ENCODE measurements at regions not wholly inside any gene's neighbourhood (a gene's known extent, or its start where the extent isn't known, plus 50 kb on each side); places are given as distances from the start of the nearest gene placed in this dataset.

DNA sequence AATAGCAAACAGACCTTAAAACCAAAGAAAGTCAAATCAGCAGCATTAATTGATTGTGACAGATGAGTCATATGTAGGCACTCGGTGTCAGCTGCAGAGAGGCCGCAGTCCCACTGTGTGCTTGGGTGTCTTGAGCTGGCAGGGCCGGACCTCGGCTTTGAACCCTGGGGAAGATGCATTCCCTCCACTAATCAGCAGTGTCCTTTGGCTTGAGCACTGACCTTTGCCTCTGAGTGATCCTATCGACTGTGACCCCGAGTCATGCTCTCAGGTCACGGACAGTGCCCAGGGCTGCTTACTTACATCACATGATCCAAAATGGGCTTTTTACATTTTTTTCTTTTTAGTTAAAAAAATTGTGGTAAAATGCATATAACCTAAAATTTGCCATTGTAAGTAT is 188.7 kb downstream of the GADD45G start:
- Histone ChIP-seq H3K27me3 (ENCODE audit: control insufficient read depth, insufficient read depth, low read length) (no peaks in the 10 kb centered on the region), H3K4me1 (ENCODE audit: control insufficient read depth, insufficient read depth, low read length) (no peaks in the 10 kb centered on the region), H3K9ac (ENCODE audit: low read depth, low read length) (no peak overlapping the region), H3K36me3 (ENCODE audit: control insufficient read depth, insufficient read depth, low read length) (no peaks in the 10 kb centered on the region), H3K9me3 (ENCODE audit: control insufficient read depth, insufficient read depth, low read length) (no peaks in the 10 kb centered on the region), H3K4me3 (ENCODE audit: low read depth, low read length) (no peak overlapping the region)

- Histone ChIP-seq H3K4me3 (ENCODE audit: low read depth, low read length) (no peak overlapping the region), H3K36me3 (ENCODE audit: control insufficient read depth, insufficient read depth, low read length) (no peaks in the 10 kb centered on the region), H3K9me3 (ENCODE audit: control insufficient read depth, insufficient read depth, low read length) (no peaks in the 10 kb centered on the region), H3K4me1 (ENCODE audit: control insufficient read depth, insufficient read depth, low read length) (no peaks in the 10 kb centered on the region), H3K9ac (ENCODE audit: low read depth, low read length) (no peak overlapping the region), H3K27me3 (ENCODE audit: control insufficient read depth, insufficient read depth, low read length) (no peaks in the 10 kb centered on the region)
Observed at GRCh38 chr9:89794918-89795317, 190.1 kb downstream of the GADD45G start.

DNA sequence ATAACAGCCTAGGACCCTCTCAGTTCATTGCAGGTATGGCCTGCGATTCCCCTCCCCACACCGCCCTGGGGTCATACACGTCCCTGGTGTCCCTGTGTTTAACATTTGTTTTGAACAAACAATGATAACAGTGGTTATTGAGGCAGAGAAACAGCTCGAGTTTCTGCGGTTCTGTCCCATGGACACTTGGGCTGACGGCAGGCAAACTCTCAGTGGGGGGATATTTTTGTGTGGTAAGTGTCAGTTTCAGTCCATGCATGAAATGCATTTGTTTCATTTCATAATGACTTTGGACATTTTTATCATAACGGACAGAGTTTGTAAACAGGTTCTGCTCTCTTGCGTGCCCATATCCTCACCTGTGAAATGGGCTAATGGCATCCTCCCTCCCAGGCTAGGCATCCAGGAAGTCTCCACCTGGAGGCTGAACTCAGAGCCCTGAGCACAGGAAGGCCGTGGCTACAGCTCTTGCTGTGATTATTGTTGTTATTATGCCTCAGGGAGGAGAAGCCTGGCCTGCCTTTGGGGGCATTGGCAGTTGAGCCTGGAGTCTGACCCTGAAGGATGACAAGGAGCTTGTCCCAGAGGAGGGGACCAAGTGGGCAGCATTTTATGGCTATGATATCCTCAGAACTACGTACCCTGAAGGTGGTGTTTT is 190.9 kb downstream of the GADD45G start:
- H3K4me1 ChIP-seq (ENCODE audit: control insufficient read depth, insufficient read depth, low read length) = no peaks in the 10 kb centered on the region
- H3K27me3 ChIP-seq (ENCODE audit: control insufficient read depth, insufficient read depth, low read length) = no peaks in the 10 kb centered on the region
- no peak overlapping the region for H3K9ac ChIP-seq (ENCODE audit: low read depth, low read length)
- no peaks in the 10 kb centered on the region for H3K9me3 ChIP-seq (ENCODE audit: control insufficient read depth, insufficient read depth, low read length)
- H3K36me3 ChIP-seq (ENCODE audit: control insufficient read depth, insufficient read depth, low read length) = no peaks in the 10 kb centered on the region
- no peak overlapping the region for H3K4me3 ChIP-seq (ENCODE audit: low read depth, low read length)

DNA sequence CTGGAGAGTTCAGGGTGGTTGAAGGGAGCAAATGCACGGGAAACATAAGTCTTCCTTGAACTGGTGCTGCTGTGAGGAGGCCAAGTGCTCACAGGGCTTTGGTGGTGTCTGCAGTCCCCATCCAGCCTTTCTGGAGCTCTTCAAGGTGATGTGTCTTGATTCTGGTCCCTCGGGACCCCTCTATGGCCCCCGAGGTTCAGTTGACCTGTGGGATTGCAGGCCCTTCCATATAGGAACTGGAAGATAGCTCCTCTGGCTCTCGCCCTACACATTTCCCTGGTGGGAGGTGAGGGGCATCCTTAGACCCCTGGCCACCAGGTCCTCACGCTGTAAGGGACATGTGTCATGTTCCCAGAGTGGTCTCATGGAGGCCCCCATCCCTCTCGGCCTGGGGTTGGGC is 191.8 kb downstream of the GADD45G start:
- no peaks in the 10 kb centered on the region for H3K36me3 ChIP-seq (ENCODE audit: control insufficient read depth, insufficient read depth, low read length)
- H3K27me3 ChIP-seq (ENCODE audit: control insufficient read depth, insufficient read depth, low read length) = no peaks in the 10 kb centered on the region
- no peaks in the 10 kb centered on the region for H3K9me3 ChIP-seq (ENCODE audit: control insufficient read depth, insufficient read depth, low read length)
- no peak overlapping the region for H3K4me3 ChIP-seq (ENCODE audit: low read depth, low read length)
- no peaks in the 10 kb centered on the region for H3K4me1 ChIP-seq (ENCODE audit: control insufficient read depth, insufficient read depth, low read length)
- no peak overlapping the region for H3K9ac ChIP-seq (ENCODE audit: low read depth, low read length)

DNA sequence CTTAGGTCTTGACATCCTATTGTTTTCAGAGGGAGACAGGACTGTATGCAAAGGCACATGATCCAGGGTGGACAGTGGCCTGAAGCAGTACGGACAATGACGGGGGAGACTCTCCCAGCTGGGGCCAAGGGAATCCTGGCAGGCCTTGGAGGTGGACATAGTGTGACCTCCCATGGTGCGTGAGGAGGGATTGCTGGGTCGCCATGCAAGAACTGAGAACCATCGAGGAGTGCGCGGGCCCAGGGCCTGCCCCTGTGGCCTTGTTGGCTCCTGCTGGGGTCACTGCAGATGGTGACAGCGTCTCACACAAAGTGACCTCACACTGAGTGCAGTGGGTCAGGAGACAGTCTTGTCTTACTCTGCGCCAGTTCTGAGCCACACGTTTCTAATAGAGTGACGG is 192.4 kb downstream of the GADD45G start:
- Histone ChIP-seq H3K4me3 (ENCODE audit: low read depth, low read length) (no peak overlapping the region), H3K36me3 (ENCODE audit: control insufficient read depth, insufficient read depth, low read length) (no peaks in the 10 kb centered on the region), H3K9ac (ENCODE audit: low read depth, low read length) (no peak overlapping the region), H3K4me1 (ENCODE audit: control insufficient read depth, insufficient read depth, low read length) (no peaks in the 10 kb centered on the region), H3K27me3 (ENCODE audit: control insufficient read depth, insufficient read depth, low read length) (no peaks in the 10 kb centered on the region), H3K9me3 (ENCODE audit: control insufficient read depth, insufficient read depth, low read length) (no peaks in the 10 kb centered on the region)

- Histone ChIP-seq H3K4me1 (ENCODE audit: control insufficient read depth, insufficient read depth, low read length) (no peaks in the 10 kb centered on the region), H3K27me3 (ENCODE audit: control insufficient read depth, insufficient read depth, low read length) (no peaks in the 10 kb centered on the region), H3K36me3 (ENCODE audit: control insufficient read depth, insufficient read depth, low read length) (no peaks in the 10 kb centered on the region), H3K9me3 (ENCODE audit: control insufficient read depth, insufficient read depth, low read length) (no peaks in the 10 kb centered on the region), H3K4me3 (ENCODE audit: low read depth, low read length) (no peak overlapping the region), H3K9ac (ENCODE audit: low read depth, low read length) (no peak overlapping the region)
Observed at GRCh38 chr9:89797937-89798455, 193.2 kb downstream of the GADD45G start.

DNA sequence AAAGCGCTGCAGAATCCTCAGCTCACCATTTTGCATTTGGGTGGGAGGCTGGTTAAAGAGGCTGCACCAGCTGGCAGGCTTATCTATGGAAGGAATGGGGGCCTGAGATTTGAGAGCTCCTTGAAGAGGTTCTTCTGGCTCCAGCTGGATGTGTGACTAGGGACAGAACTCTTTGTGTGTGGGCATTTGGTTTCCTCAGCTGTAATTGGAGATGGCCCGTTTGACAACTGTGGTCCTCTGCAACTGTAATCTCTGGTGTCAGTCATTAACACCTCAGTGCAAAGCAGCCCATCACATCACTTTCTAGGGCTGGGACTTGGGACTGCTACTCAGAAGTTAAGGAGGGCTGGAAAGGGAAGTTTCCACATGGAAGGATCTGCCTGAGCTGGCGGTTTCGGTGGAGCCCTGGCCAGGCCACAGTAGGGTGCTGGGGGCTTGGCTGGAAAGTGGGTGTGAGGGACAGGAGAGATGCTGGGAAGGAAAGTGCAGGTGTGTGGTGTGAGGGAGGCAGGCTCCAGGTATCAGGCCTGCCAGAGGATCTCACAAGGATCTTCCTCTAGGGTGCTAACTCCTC is 193.8 kb downstream of the GADD45G start:
- no peaks in the 10 kb centered on the region for H3K27me3 ChIP-seq (ENCODE audit: control insufficient read depth, insufficient read depth, low read length)
- H3K4me1 ChIP-seq (ENCODE audit: control insufficient read depth, insufficient read depth, low read length) = no peaks in the 10 kb centered on the region
- no peaks in the 10 kb centered on the region for H3K36me3 ChIP-seq (ENCODE audit: control insufficient read depth, insufficient read depth, low read length)
- H3K9ac ChIP-seq (ENCODE audit: low read depth, low read length) = no peak overlapping the region
- H3K4me3 ChIP-seq (ENCODE audit: low read depth, low read length) = no peak overlapping the region
- H3K9me3 ChIP-seq (ENCODE audit: control insufficient read depth, insufficient read depth, low read length) = no peaks in the 10 kb centered on the region

- Histone ChIP-seq H3K36me3 (ENCODE audit: control insufficient read depth, insufficient read depth, low read length) (no peaks in the 10 kb centered on the region), H3K9me3 (ENCODE audit: control insufficient read depth, insufficient read depth, low read length) (no peaks in the 10 kb centered on the region), H3K4me3 (ENCODE audit: low read depth, low read length) (no peak overlapping the region), H3K9ac (ENCODE audit: low read depth, low read length) (no peak overlapping the region), H3K27me3 (ENCODE audit: control insufficient read depth, insufficient read depth, low read length) (no peaks in the 10 kb centered on the region), H3K4me1 (ENCODE audit: control insufficient read depth, insufficient read depth, low read length) (peaks cover 2% of the 10 kb centered on the region)
Observed at GRCh38 chr9:89799221-89799620, 194.4 kb downstream of the GADD45G start.

- H3K4me1 ChIP-seq (ENCODE audit: control insufficient read depth, insufficient read depth, low read length) = peaks cover 5% of the 10 kb centered on the region
- no peaks in the 10 kb centered on the region for H3K27me3 ChIP-seq (ENCODE audit: control insufficient read depth, insufficient read depth, low read length)
- H3K9ac ChIP-seq (ENCODE audit: low read depth, low read length) = no peak overlapping the region
- H3K9me3 ChIP-seq (ENCODE audit: control insufficient read depth, insufficient read depth, low read length) = no peaks in the 10 kb centered on the region
- H3K36me3 ChIP-seq (ENCODE audit: control insufficient read depth, insufficient read depth, low read length) = no peaks in the 10 kb centered on the region
- H3K4me3 ChIP-seq (ENCODE audit: low read depth, low read length) = no peak overlapping the region
Observed at GRCh38 chr9:89799766-89800165, 195.0 kb downstream of the GADD45G start.

- no peaks in the 10 kb centered on the region for H3K27me3 ChIP-seq (ENCODE audit: control insufficient read depth, insufficient read depth, low read length)
- H3K4me3 ChIP-seq (ENCODE audit: low read depth, low read length) = no peak overlapping the region
- no peak overlapping the region for H3K9ac ChIP-seq (ENCODE audit: low read depth, low read length)
- H3K9me3 ChIP-seq (ENCODE audit: control insufficient read depth, insufficient read depth, low read length) = no peaks in the 10 kb centered on the region
- no peaks in the 10 kb centered on the region for H3K36me3 ChIP-seq (ENCODE audit: control insufficient read depth, insufficient read depth, low read length)
- H3K4me1 ChIP-seq (ENCODE audit: control insufficient read depth, insufficient read depth, low read length) = peaks cover 7% of the 10 kb centered on the region
Observed at GRCh38 chr9:89801341-89801740, 196.5 kb downstream of the GADD45G start.

DNA sequence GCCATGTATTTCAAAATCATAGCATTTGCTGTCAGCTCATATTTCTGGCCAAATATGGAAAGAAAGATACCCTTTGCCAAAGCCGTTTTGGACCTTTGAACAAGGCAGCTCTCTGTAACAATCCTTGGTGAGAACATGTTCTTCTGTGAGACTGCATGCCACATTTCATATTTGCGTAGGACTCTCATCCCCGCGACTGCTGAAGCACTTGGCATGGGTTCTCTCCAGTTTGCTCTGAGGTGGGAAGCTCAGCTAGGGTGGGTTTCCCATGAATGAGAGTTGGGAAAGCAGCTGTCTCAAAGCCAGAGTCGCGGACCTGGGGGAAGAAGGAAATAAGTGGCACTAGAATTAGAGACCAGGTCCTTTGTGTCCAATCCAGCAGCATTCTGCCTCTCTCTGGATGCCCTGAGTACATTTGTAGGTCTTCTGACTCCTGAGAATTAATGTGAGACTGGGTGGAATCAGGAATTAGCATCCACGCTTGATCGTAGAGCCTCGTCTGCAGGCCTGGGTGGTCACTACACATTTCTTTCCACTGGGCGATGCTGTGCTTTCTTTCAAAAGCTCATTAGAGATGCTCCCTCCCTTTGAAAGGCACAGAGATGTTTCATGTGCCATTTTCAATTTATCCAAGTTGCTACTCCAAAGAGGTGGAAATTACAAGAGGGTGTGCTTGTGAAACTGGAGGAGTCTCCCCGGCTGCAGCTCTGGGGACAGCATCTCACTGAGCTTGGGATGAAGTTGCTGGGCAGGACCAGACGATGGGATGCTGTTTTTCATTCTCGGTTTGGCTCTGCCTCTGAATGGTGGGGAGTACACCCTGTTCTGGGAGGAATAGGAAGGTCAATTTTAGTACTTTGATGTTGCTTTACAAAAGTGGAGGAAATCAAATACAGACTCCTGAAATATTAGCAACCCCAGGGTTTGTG is 197.2 kb downstream of the GADD45G start:
- Histone ChIP-seq H3K27me3 (ENCODE audit: control insufficient read depth, insufficient read depth, low read length) (no peaks in the 10 kb centered on the region), H3K9ac (ENCODE audit: low read depth, low read length) (no peak overlapping the region), H3K36me3 (ENCODE audit: control insufficient read depth, insufficient read depth, low read length) (no peaks in the 10 kb centered on the region), H3K9me3 (ENCODE audit: control insufficient read depth, insufficient read depth, low read length) (no peaks in the 10 kb centered on the region), H3K4me3 (ENCODE audit: low read depth, low read length) (no peak overlapping the region), H3K4me1 (ENCODE audit: control insufficient read depth, insufficient read depth, low read length) (peaks cover 7% of the 10 kb centered on the region)
